ENCODE measurements at regions not wholly inside any gene's neighbourhood (a gene's known extent, or its start where the extent isn't known, plus 50 kb on each side); places are given as distances from the start of the nearest gene placed in this dataset.
"Not testable (repeated sequence)": the region's sequence is repeated elsewhere in the genome, so short reads cannot be mapped to it uniquely, and the experiment has no call there.

- Histone ChIP-seq H3K36me3 (ENCODE audit: insufficient read depth, low read length) (no peaks in the 10 kb centered on the region), H3K27me3 (ENCODE audit: control insufficient read depth, insufficient read depth, low read length) (no peaks in the 10 kb centered on the region), H3K4me2 (ENCODE audit: low read length) (no peak overlapping the region), H3K4me3 (ENCODE audit: low read length) (no peak overlapping the region), H3K9ac (ENCODE audit: low read depth, low read length) (no peak overlapping the region), H3K4me1 (ENCODE audit: control insufficient read depth, insufficient read depth, low read length) (no peaks in the 10 kb centered on the region), H3K9me3 (replicated peaks; ENCODE audit: low read length) (no peaks in the 10 kb centered on the region)
Observed at GRCh38 chr1:194644528-194644927, 1458.1 kb upstream of the B3GALT2 start.

GRCh38 chr1:194640322-194640721 is 1453.9 kb upstream of the B3GALT2 start:
- no peaks in the 10 kb centered on the region for H3K36me3 ChIP-seq (ENCODE audit: insufficient read depth, low read length)
- no peaks in the 10 kb centered on the region for H3K9me3 ChIP-seq (replicated peaks; ENCODE audit: low read length)
- no peaks in the 10 kb centered on the region for H3K27me3 ChIP-seq (ENCODE audit: control insufficient read depth, insufficient read depth, low read length)
- no peak overlapping the region for H3K9ac ChIP-seq (ENCODE audit: low read depth, low read length)
- H3K4me3 ChIP-seq (ENCODE audit: low read length): no peak overlapping the region
- H3K4me1 ChIP-seq (ENCODE audit: control insufficient read depth, insufficient read depth, low read length): no peaks in the 10 kb centered on the region
- H3K4me2 ChIP-seq (ENCODE audit: low read length): no peak overlapping the region

- no peaks in the 10 kb centered on the region for H3K27me3 ChIP-seq (ENCODE audit: control insufficient read depth, insufficient read depth, low read length)
Observed at GRCh38 chr1:194629011-194629410, 1442.6 kb upstream of the B3GALT2 start.

GRCh38 chr1:194624833-194625232 is 1438.4 kb upstream of the B3GALT2 start:
- Histone ChIP-seq H3K4me1 (ENCODE audit: control insufficient read depth, insufficient read depth, low read length) (no peaks in the 10 kb centered on the region), H3K36me3 (ENCODE audit: insufficient read depth, low read length) (no peaks in the 10 kb centered on the region), H3K9me3 (replicated peaks; ENCODE audit: low read length) (peaks cover 3% of the 10 kb centered on the region), H3K27me3 (ENCODE audit: control insufficient read depth, insufficient read depth, low read length) (no peaks in the 10 kb centered on the region), H3K9ac (ENCODE audit: low read depth, low read length) (no peak overlapping the region), H3K4me3 (ENCODE audit: low read length) (no peak overlapping the region), H3K4me2 (ENCODE audit: low read length) (no peak overlapping the region)

More at GRCh38 chr1:194629011-194629410, 1442.6 kb upstream of the B3GALT2 start:
- Histone ChIP-seq H3K36me3 (ENCODE audit: insufficient read depth, low read length) (no peaks in the 10 kb centered on the region), H3K4me2 (ENCODE audit: low read length) (no peak overlapping the region), H3K4me3 (ENCODE audit: low read length) (no peak overlapping the region), H3K9me3 (replicated peaks; ENCODE audit: low read length) (no peaks in the 10 kb centered on the region), H3K4me1 (ENCODE audit: control insufficient read depth, insufficient read depth, low read length) (no peaks in the 10 kb centered on the region), H3K9ac (ENCODE audit: low read depth, low read length) (no peak overlapping the region)

- H3K27me3 ChIP-seq (ENCODE audit: control insufficient read depth, insufficient read depth, low read length): no peaks in the 10 kb centered on the region
- no peaks in the 10 kb centered on the region for H3K4me1 ChIP-seq (ENCODE audit: control insufficient read depth, insufficient read depth, low read length)
- H3K4me2 ChIP-seq (ENCODE audit: low read length): no peak overlapping the region
- H3K9ac ChIP-seq (ENCODE audit: low read depth, low read length): no peak overlapping the region
- H3K36me3 ChIP-seq (ENCODE audit: insufficient read depth, low read length): no peaks in the 10 kb centered on the region
- H3K4me3 ChIP-seq (ENCODE audit: low read length): no peak overlapping the region
- H3K9me3 ChIP-seq (replicated peaks; ENCODE audit: low read length): peaks cover 9% of the 10 kb centered on the region
Observed at GRCh38 chr1:194618101-194618500, 1431.7 kb upstream of the B3GALT2 start.

- not testable (repeated sequence) for H3K27me3 ChIP-seq (ENCODE audit: control insufficient read depth, insufficient read depth, low read length); H3K4me2 ChIP-seq (ENCODE audit: low read length); H3K4me1 ChIP-seq (ENCODE audit: control insufficient read depth, insufficient read depth, low read length); H3K36me3 ChIP-seq (ENCODE audit: insufficient read depth, low read length); H3K9me3 ChIP-seq (replicated peaks; ENCODE audit: low read length); H3K4me3 ChIP-seq (ENCODE audit: low read length); H3K9ac ChIP-seq (ENCODE audit: low read depth, low read length)
Observed at GRCh38 chr1:194617272-194617671, 1430.9 kb upstream of the B3GALT2 start.

- H3K36me3 ChIP-seq (ENCODE audit: insufficient read depth, low read length): no peaks in the 10 kb centered on the region
- no peak overlapping the region for H3K4me3 ChIP-seq (ENCODE audit: low read length)
- H3K9me3 ChIP-seq (replicated peaks; ENCODE audit: low read length): peaks cover 6% of the 10 kb centered on the region
- H3K27me3 ChIP-seq (ENCODE audit: control insufficient read depth, insufficient read depth, low read length): no peaks in the 10 kb centered on the region
- H3K9ac ChIP-seq (ENCODE audit: low read depth, low read length): no peak overlapping the region
- H3K4me1 ChIP-seq (ENCODE audit: control insufficient read depth, insufficient read depth, low read length): no peaks in the 10 kb centered on the region
- H3K4me2 ChIP-seq (ENCODE audit: low read length): no peak overlapping the region
Observed at GRCh38 chr1:194616835-194617234, 1430.4 kb upstream of the B3GALT2 start.

- Histone ChIP-seq H3K4me1 (ENCODE audit: control insufficient read depth, insufficient read depth, low read length) (no peaks in the 10 kb centered on the region), H3K27me3 (ENCODE audit: control insufficient read depth, insufficient read depth, low read length) (no peaks in the 10 kb centered on the region), H3K9ac (ENCODE audit: low read depth, low read length) (no peak overlapping the region), H3K4me3 (ENCODE audit: low read length) (no peak overlapping the region), H3K9me3 (replicated peaks; ENCODE audit: low read length) (no peaks in the 10 kb centered on the region), H3K4me2 (ENCODE audit: low read length) (no peak overlapping the region), H3K36me3 (ENCODE audit: insufficient read depth, low read length) (no peaks in the 10 kb centered on the region)
Observed at GRCh38 chr1:194602184-194602583, 1415.8 kb upstream of the B3GALT2 start.

- Histone ChIP-seq H3K9me3 (replicated peaks; ENCODE audit: low read length) (no peaks in the 10 kb centered on the region), H3K27me3 (ENCODE audit: control insufficient read depth, insufficient read depth, low read length) (no peaks in the 10 kb centered on the region), H3K36me3 (ENCODE audit: insufficient read depth, low read length) (no peaks in the 10 kb centered on the region), H3K4me1 (ENCODE audit: control insufficient read depth, insufficient read depth, low read length) (no peaks in the 10 kb centered on the region), H3K9ac (ENCODE audit: low read depth, low read length) (no peak overlapping the region), H3K4me3 (ENCODE audit: low read length) (no peak overlapping the region), H3K4me2 (ENCODE audit: low read length) (no peak overlapping the region)
Observed at GRCh38 chr1:194600716-194601115, 1414.3 kb upstream of the B3GALT2 start.

GRCh38 chr1:194598098-194598497 is 1411.7 kb upstream of the B3GALT2 start:
- Histone ChIP-seq H3K4me3 (ENCODE audit: low read length) (no peak overlapping the region), H3K36me3 (ENCODE audit: insufficient read depth, low read length) (no peaks in the 10 kb centered on the region), H3K9ac (ENCODE audit: low read depth, low read length) (no peak overlapping the region), H3K4me2 (ENCODE audit: low read length) (no peak overlapping the region), H3K4me1 (ENCODE audit: control insufficient read depth, insufficient read depth, low read length) (no peaks in the 10 kb centered on the region), H3K9me3 (replicated peaks; ENCODE audit: low read length) (no peaks in the 10 kb centered on the region), H3K27me3 (ENCODE audit: control insufficient read depth, insufficient read depth, low read length) (no peaks in the 10 kb centered on the region)

- Histone ChIP-seq H3K9me3 (replicated peaks; ENCODE audit: low read length) (no peaks in the 10 kb centered on the region), H3K4me1 (ENCODE audit: control insufficient read depth, insufficient read depth, low read length) (no peaks in the 10 kb centered on the region), H3K4me3 (ENCODE audit: low read length) (no peak overlapping the region), H3K9ac (ENCODE audit: low read depth, low read length) (no peak overlapping the region), H3K4me2 (ENCODE audit: low read length) (no peak overlapping the region), H3K27me3 (ENCODE audit: control insufficient read depth, insufficient read depth, low read length) (no peaks in the 10 kb centered on the region), H3K36me3 (ENCODE audit: insufficient read depth, low read length) (no peaks in the 10 kb centered on the region)
Observed at GRCh38 chr1:194586302-194586701, 1399.9 kb upstream of the B3GALT2 start.

- H3K36me3 ChIP-seq (ENCODE audit: insufficient read depth, low read length): no peaks in the 10 kb centered on the region
- no peak overlapping the region for H3K9ac ChIP-seq (ENCODE audit: low read depth, low read length)
- no peaks in the 10 kb centered on the region for H3K27me3 ChIP-seq (ENCODE audit: control insufficient read depth, insufficient read depth, low read length)
- H3K4me3 ChIP-seq (ENCODE audit: low read length): no peak overlapping the region
- no peaks in the 10 kb centered on the region for H3K9me3 ChIP-seq (replicated peaks; ENCODE audit: low read length)
- no peak overlapping the region for H3K4me2 ChIP-seq (ENCODE audit: low read length)
- no peaks in the 10 kb centered on the region for H3K4me1 ChIP-seq (ENCODE audit: control insufficient read depth, insufficient read depth, low read length)
Observed at GRCh38 chr1:194584052-194584451, 1397.6 kb upstream of the B3GALT2 start.

Measured in skeletal muscle satellite cell (primary cell).